ENCODE measurements at regions not wholly inside any gene's neighbourhood (a gene's known extent, or its start where the extent isn't known, plus 50 kb on each side); places are given as distances from the start of the nearest gene placed in this dataset.

- Mint-ChIP-seq H3K4me1 (peaks cover 11 to 14% of the 10 kb centered on the region in 2 donors), H3K9me3 (no peaks in the 10 kb centered on the region), H3K27ac (no peak overlapping the region), H3K27me3 (peaks cover 13 to 15% of the 10 kb centered on the region in 2 donors), H3K4me3 (no peak overlapping the region), H3K36me3 (no peaks in the 10 kb centered on the region)
- DNase-seq (no peak), ATAC-seq (replicated peaks) (no peak)
These were observed 107.1 kb downstream of the HSPH1 start for GRCh38 chr13:31054632-31055031.

DNA sequence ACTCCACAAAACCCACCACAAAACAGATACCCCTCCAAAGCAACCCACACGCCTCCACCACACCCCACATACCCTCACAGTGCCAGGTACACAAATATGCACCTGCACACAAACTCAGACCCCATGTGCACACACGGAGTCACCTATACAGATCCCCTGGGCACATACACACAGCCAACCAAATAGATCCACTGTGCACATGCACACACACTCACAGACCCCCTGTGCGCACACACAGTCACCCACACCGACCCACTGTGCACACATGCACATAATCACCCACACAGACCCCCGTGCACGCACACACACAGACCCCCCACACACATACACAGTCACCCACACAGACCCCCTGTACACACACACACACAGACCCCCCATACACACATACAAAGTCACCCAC is 107.8 kb downstream of the HSPH1 start:
- Mint-ChIP-seq H3K4me1 (peaks cover 11 to 14% of the 10 kb centered on the region in 2 donors), H3K9me3 (no peaks in the 10 kb centered on the region), H3K27me3 (peaks cover 13 to 15% of the 10 kb centered on the region in 2 donors), H3K36me3 (no peaks in the 10 kb centered on the region), H3K27ac (no peak overlapping the region), H3K4me3 (no peak overlapping the region)
- DNase-seq, result no peak
- no peak for ATAC-seq (replicated peaks)

- no peak overlapping the region for H3K4me3 Mint-ChIP-seq
- peaks cover 13 to 15% of the 10 kb centered on the region in 2 donors for H3K27me3 Mint-ChIP-seq
These were observed 108.6 kb downstream of the HSPH1 start for GRCh38 chr13:31053091-31053490.

GRCh38 chr13:31052478-31052877 is 109.2 kb downstream of the HSPH1 start:
- Mint-ChIP-seq H3K27me3 (peaks cover 13 to 15% of the 10 kb centered on the region in 2 donors), H3K36me3 (no peaks in the 10 kb centered on the region), H3K9me3 (no peaks in the 10 kb centered on the region), H3K4me1 (peaks cover 11 to 14% of the 10 kb centered on the region in 2 donors), H3K27ac (no peak overlapping the region), H3K4me3 (no peak overlapping the region)
- no peak for DNase-seq
- ATAC-seq (replicated peaks), result no peak

More at GRCh38 chr13:31053091-31053490, 108.6 kb downstream of the HSPH1 start:
- Mint-ChIP-seq H3K9me3 (no peaks in the 10 kb centered on the region), H3K36me3 (no peaks in the 10 kb centered on the region), H3K27ac (no peak overlapping the region), H3K4me1 (peaks cover 11 to 14% of the 10 kb centered on the region in 2 donors)
- ATAC-seq (replicated peaks) (no peak), DNase-seq (no peak)

DNA sequence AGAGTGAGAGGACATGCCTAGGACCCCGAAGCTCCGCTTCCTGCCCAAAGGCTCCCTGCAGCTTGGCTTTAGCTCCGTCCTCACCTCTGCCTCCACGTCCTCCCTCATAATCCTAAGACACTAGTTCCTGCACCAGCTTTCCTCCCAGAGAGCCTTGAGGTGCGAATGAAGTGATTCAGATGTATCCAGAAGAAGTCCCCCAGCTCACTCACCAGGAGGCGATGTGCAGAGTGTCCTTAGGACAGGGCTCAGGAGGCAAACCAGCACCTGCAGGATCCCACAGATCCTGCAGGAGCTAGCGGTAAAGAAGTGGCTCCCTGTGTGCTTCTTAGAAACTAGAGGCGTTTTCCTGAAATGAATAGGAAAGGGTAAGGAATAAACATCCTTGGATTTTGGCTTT is 109.7 kb downstream of the HSPH1 start:
- H3K4me3 Mint-ChIP-seq, result no peak overlapping the region
- peaks cover 13 to 15% of the 10 kb centered on the region in 2 donors for H3K27me3 Mint-ChIP-seq
- H3K9me3 Mint-ChIP-seq, result no peaks in the 10 kb centered on the region
- ATAC-seq (replicated peaks) (no peak), DNase-seq (no peak)
- peak overlapping the region; percentile 27 for H3K27ac Mint-ChIP-seq
- peaks cover 11 to 14% of the 10 kb centered on the region in 2 donors for H3K4me1 Mint-ChIP-seq
- no peaks in the 10 kb centered on the region for H3K36me3 Mint-ChIP-seq

DNA sequence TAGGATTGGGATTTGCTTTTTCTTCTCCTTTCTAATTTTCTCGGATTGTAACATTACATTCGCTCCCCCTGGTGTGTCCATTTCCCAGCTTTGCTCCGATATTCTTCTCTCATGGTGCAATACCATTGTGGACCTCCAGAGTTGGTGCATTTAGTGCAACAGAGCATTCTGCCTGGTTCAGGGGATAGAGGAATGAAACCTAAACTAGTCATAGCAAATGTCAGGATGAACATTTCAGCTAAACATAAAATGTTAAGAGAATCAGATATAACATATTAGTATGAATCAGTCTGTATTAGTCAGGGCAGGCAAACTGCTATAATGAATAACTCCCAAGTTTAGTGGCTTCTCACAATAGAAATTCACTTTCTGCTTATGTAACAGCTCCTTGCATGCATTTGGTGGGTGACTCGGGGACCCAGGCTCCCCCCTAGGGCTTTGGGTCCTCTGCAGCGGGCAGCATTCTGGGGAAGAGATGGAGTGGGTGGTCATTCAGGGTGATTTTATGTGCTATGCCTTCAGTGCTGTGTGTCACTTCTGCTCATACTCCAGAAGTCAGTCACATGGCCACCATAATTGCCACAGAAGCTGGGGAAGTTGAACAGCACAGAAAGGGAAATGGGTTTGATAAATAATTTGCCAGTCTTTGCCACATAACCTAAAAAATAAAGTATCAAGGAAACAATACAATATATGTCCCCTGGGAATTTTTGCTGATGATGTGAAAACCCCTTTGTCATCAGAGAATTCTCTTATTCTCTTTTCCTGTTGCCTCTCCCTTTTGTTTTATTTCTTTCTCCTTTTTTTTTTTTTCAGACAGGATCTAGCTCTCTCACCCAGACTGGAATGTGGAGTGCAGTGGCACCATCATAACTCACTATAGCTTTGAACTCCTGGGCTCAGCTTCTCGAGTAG is 111.0 kb downstream of the HSPH1 start:
- H3K27ac Mint-ChIP-seq, result peak overlapping the region; percentile 38
- H3K27me3 Mint-ChIP-seq, result peaks cover 13 to 15% of the 10 kb centered on the region in 2 donors
- H3K9me3 Mint-ChIP-seq, result no peaks in the 10 kb centered on the region
- no peak overlapping the region for H3K4me3 Mint-ChIP-seq
- DNase-seq (no peak), ATAC-seq (replicated peaks) (peak; percentile 82 to 84)
- peaks cover 12 to 17% of the 10 kb centered on the region in 2 donors for H3K4me1 Mint-ChIP-seq
- no peaks in the 10 kb centered on the region for H3K36me3 Mint-ChIP-seq

DNA sequence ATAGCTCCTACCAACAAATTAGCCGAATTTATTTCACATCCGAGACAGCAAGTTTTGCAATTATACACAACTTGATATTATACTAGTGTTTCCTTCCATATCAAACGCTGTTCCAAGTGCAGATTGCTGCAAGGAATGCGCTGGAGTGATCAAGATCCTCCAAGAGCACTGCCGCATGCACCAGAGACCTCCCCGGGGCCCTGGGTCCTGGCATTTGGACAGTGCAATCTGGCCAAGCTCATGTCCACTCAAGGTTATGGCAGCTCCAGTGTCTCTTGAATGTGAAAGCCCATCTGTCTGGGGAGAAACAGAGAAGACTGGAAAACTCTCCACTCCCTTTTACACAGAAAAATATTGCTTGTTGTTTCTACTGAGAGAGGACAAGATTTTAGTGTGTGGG is 111.9 kb downstream of the HSPH1 start:
- Mint-ChIP-seq H3K27me3 (peaks cover 13 to 15% of the 10 kb centered on the region in 2 donors), H3K4me3 (no peak overlapping the region), H3K4me1 (peaks cover 17 to 26% of the 10 kb centered on the region in 2 donors), H3K9me3 (no peaks in the 10 kb centered on the region), H3K27ac (no peak overlapping the region), H3K36me3 (no peaks in the 10 kb centered on the region)
- ATAC-seq (replicated peaks) (no peak), DNase-seq (no peak)

GRCh38 chr13:31049083-31049482 is 112.6 kb downstream of the HSPH1 start:
- H3K4me3 Mint-ChIP-seq, result no peak overlapping the region
- no peaks in the 10 kb centered on the region for H3K9me3 Mint-ChIP-seq
- no peaks in the 10 kb centered on the region for H3K36me3 Mint-ChIP-seq

DNA sequence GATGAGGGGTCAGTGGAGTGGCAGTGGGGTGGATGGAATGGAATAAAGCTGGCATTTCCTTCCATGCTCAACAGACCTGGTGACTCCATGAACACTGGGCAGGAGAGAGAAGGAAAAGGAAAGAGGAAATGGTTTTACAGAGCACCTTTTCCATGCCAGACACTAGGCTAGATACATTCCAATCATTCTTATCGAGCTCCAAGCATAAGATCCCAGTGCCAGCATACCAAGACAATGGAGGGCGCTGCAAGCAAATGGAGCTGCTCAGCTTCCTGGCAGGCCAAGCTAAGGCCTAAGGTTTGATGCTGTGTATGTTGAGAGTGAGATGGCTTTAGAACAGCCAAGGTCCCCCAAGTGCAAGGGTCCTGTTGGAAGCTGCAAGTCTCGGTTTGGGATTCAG is 113.2 kb downstream of the HSPH1 start:
- no peak for ATAC-seq (replicated peaks)
- Mint-ChIP-seq H3K36me3 (no peaks in the 10 kb centered on the region), H3K4me1 (peaks cover 25 to 39% of the 10 kb centered on the region in 2 donors), H3K9me3 (no peaks in the 10 kb centered on the region), H3K4me3 (no peak overlapping the region), H3K27me3 (peaks cover 20 to 25% of the 10 kb centered on the region in 2 donors), H3K27ac (no peak overlapping the region)
- no peak for DNase-seq

More at GRCh38 chr13:31049083-31049482, 112.6 kb downstream of the HSPH1 start:
- ATAC-seq (replicated peaks) (no peak), DNase-seq (no peak)
- no peak overlapping the region for H3K27ac Mint-ChIP-seq
- peaks cover 17 to 19% of the 10 kb centered on the region in 2 donors for H3K27me3 Mint-ChIP-seq
- H3K4me1 Mint-ChIP-seq, result peaks cover 22 to 34% of the 10 kb centered on the region in 2 donors

GRCh38 chr13:31046711-31047279 is 114.3 kb downstream of the TEX26 start:
- no peak for DNase-seq
- Mint-ChIP-seq H3K27ac (no peak overlapping the region), H3K4me3 (no peak overlapping the region), H3K4me1 (peaks cover 33 to 54% of the 10 kb centered on the region in 2 donors), H3K9me3 (no peaks in the 10 kb centered on the region), H3K27me3 (peaks cover 35 to 37% of the 10 kb centered on the region in 2 donors), H3K36me3 (no peaks in the 10 kb centered on the region)
- ATAC-seq (replicated peaks), result no peak

- Mint-ChIP-seq H3K4me1 (peaks cover 25 to 46% of the 10 kb centered on the region in 2 donors), H3K36me3 (no peaks in the 10 kb centered on the region), H3K27ac (peak overlapping the region; percentile 57), H3K4me3 (peak overlapping the region; percentile 40 to 51), H3K9me3 (no peaks in the 10 kb centered on the region), H3K27me3 (peaks cover 26 to 31% of the 10 kb centered on the region in 2 donors)
- ATAC-seq (replicated peaks) (peak; percentile 79 to 80), DNase-seq (peak; percentile 59)
These were observed 113.0 kb downstream of the TEX26 start for GRCh38 chr13:31045286-31046081.

DNA sequence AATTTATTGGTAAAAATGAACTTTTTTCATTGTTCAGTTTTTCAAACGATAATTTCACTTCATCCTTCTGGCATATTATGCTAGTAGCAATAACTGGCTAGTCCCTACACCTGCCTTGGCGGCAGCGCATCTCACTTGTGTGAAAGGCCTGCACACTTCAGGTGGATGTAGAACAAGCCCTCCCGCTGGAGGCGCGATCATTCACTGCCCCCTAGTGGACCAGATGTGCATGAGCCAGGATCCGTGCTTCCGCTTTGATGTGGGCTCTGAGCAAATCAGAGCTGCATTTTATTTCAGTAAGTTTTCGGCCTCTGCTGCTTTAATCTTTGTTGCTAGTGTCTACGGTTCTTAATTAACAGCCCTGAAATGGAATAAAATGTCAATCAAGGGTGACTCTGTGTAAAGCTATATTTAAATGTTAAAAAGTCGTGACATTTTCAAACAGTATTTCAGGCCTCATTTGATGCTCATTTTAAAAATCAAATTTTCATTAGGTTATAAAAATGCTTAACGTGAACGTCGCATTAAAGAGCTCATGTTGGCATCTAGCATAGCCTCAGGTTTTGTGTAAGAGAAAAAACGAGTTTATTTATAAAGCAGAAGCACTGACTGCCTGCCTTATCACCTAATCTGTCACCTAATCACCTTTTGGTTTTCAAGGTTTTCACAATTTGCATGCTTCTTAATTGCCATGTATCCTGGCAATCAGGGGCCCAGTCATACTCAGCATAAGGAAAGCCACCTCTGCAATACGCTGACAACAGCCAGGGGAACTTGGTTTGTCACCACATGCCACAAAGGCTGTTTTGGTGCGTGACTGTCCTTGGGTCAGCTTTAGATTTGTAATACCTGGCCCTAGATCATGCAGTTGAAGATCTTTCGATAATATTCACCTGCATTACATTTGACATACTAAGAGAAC is 112.2 kb downstream of the TEX26 start:
- peak; percentile 72 for DNase-seq
- ATAC-seq (replicated peaks), result peak; percentile 78 to 81
- Mint-ChIP-seq H3K4me3 (peak overlapping the region in 1 of 2 donors; percentile 43), H3K36me3 (peaks cover 0 to under 1% of the 10 kb centered on the region in 2 donors), H3K4me1 (peaks cover 27 to 48% of the 10 kb centered on the region in 2 donors), H3K27ac (no peak overlapping the region), H3K9me3 (peaks cover 0 to 1% of the 10 kb centered on the region in 2 donors), H3K27me3 (peaks cover 25 to 30% of the 10 kb centered on the region in 2 donors)

DNA sequence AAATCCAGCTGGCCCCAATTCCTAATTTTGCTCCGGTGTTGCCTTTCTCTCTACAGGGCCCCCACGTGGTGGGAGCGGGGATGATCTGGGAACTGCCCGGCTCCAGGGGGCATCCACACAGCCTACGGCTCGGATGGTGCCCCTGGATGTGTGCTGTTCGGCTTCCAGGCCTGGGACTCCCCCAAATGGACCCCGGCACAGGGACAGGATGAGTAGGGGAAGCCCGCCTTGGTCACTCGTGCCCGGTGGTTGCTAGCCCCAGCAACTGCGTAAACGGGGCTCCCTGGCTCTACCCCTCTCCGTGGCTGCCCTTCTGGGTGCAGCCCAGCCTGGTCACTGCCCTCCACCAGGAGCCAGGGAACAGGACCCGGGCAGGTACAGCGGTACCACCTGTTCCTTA is 111.5 kb downstream of the TEX26 start:
- H3K4me1 Mint-ChIP-seq, result peaks cover 34 to 55% of the 10 kb centered on the region in 2 donors
- ATAC-seq (replicated peaks), result peak in 1 of 2 donors; percentile 2
- peaks cover 29 to 35% of the 10 kb centered on the region in 2 donors for H3K27me3 Mint-ChIP-seq
- peaks cover 1 to 5% of the 10 kb centered on the region in 2 donors for H3K36me3 Mint-ChIP-seq
- peaks cover 3 to 6% of the 10 kb centered on the region in 2 donors for H3K9me3 Mint-ChIP-seq
- peak overlapping the region in 1 of 2 donors; percentile 43 for H3K4me3 Mint-ChIP-seq
- no peak for DNase-seq
- no peak overlapping the region for H3K27ac Mint-ChIP-seq
